GM23338 (cell line): ENCODE measurements at regions not wholly inside any gene's neighbourhood (a gene's known extent, or its start where the extent isn't known, plus 50 kb on each side); places are given as distances from the start of the nearest gene placed in this dataset.

Source experiments
- ATAC-seq: fragments of 200-7000 bp; cut with Tn5 transposase; 3 replicates; pipeline ENCODE4 v1.9.1; 2020
- DNase-seq: peaks from one replicate; pipeline ENCODE4 v3.0.0-alpha.2; 2015; ENCODE audit warnings: low spot score
- H2AFZ ChIP-seq: fragments of 200-600 bp; sonication (generic); 2 replicates; pipeline ENCODE4 v1.8.0; 2016; ENCODE audit warnings: antibody characterized with exemption, mild to moderate bottlenecking, moderate library complexity
- H3F3A ChIP-seq: fragments of 200-600 bp; sonication (generic); replicated peaks from 2 replicates; pipeline ENCODE4 v1.8.0; 2017; ENCODE audit warnings: antibody characterized with exemption, mixed run types, low read depth
- H3K27ac ChIP-seq: fragments of 200-600 bp; sonication (generic); 2 replicates; pipeline ENCODE4 v1.6.1; 2016; ENCODE audit warnings: low read depth
- H3K27me3 ChIP-seq: fragments of 200-600 bp; sonication (generic); 2 replicates; pipeline ENCODE4 v1.8.0; 2016; ENCODE audit warnings: mild to moderate bottlenecking, mixed run types, moderate library complexity; ENCODE audit not compliant: insufficient read depth
- H3K36me3 ChIP-seq: fragments of 200-600 bp; sonication (generic); 2 replicates; pipeline ENCODE4 v1.8.0; 2016; ENCODE audit warnings: mild to moderate bottlenecking; ENCODE audit not compliant: insufficient read depth
- H3K4me1 ChIP-seq: fragments of 200-600 bp; sonication (generic); 2 replicates; pipeline ENCODE4 v1.8.0; 2016; ENCODE audit warnings: mild to moderate bottlenecking, moderate library complexity; ENCODE audit not compliant: insufficient read depth
- H3K4me2 ChIP-seq: fragments of 200-600 bp; sonication (generic); 2 replicates; pipeline ENCODE4 v1.7.1; 2017; ENCODE audit warnings: mixed run types
- H3K4me3 ChIP-seq: fragments of 200-600 bp; sonication (generic); 2 replicates; pipeline ENCODE4 v1.6.1; 2016; ENCODE audit warnings: mixed run types
- H3K79me2 ChIP-seq: fragments of 200-600 bp; sonication (generic); replicated peaks from 2 replicates; pipeline ENCODE4 v1.8.0; 2017; ENCODE audit warnings: mild to moderate bottlenecking; ENCODE audit not compliant: insufficient read depth
- H3K9me2 ChIP-seq: fragments of 200-600 bp; sonication (generic); 2 replicates; pipeline ENCODE4 v1.8.0; 2017; ENCODE audit not compliant: insufficient read depth
- H4K20me1 ChIP-seq: fragments of 200-600 bp; sonication (generic); replicated peaks from 2 replicates; pipeline ENCODE4 v1.8.0; 2017; ENCODE audit warnings: mild to moderate bottlenecking; ENCODE audit not compliant: insufficient read depth
- H3K27ac Mint-ChIP-seq: 2 replicates; pipeline ENCODE4 v1.8.0; 2020; ENCODE audit warnings: inconsistent platforms, mild to moderate bottlenecking, moderate library complexity, mixed read lengths
- H3K27me3 Mint-ChIP-seq: 3 replicates; pipeline ENCODE4 v1.8.0; 2022; ENCODE audit warnings: low read depth, mild to moderate bottlenecking, moderate library complexity, mixed read lengths, inconsistent platforms; ENCODE audit not compliant: insufficient read depth, poor library complexity
- H3K36me3 Mint-ChIP-seq: 3 replicates; pipeline ENCODE4 v1.8.0; 2021; ENCODE audit warnings: low read depth, mild to moderate bottlenecking, inconsistent platforms, moderate library complexity, mixed read lengths
- H3K4me1 Mint-ChIP-seq: 3 replicates; pipeline ENCODE4 v1.8.0; 2020; ENCODE audit warnings: mild to moderate bottlenecking, inconsistent platforms, mixed read lengths
- H3K4me3 Mint-ChIP-seq: 3 replicates; pipeline ENCODE4 v1.8.0; 2021; ENCODE audit warnings: moderate library complexity, mild to moderate bottlenecking, inconsistent platforms, mixed read lengths
- H3K9me3 Mint-ChIP-seq: 3 replicates; pipeline ENCODE4 v1.8.0; 2020; ENCODE audit warnings: moderate library complexity, mild to moderate bottlenecking, inconsistent platforms, mixed read lengths
- CREB1 ChIP-seq: fragments of 250-450 bp; sonication (Bioruptor Pico); IDR thresholded peaks from 2 replicates; pipeline ENCODE4 v1.5.0; 2020; ENCODE audit warnings: low read depth, mild to moderate bottlenecking, moderate library complexity
- CTCF ChIP-seq, 2 experiments: fragments of 200-600 bp in 1 of 2; sonication (generic) in 1 of 2; conservative IDR thresholded peaks; 2 replicates each; pipeline versions ENCODE4 v1.5.1 to v1.6.1; 2016 to 2017; ENCODE audit warnings: antibody characterized with exemption in 2 of 2, low read depth in 2 of 2, mild to moderate bottlenecking in 2 of 2, moderate library complexity in 1 of 2
- ETS1 ChIP-seq: IDR thresholded peaks from 2 replicates; pipeline ENCODE4 v1.6.1; 2016; ENCODE audit warnings: antibody characterized with exemption
- EZH2 ChIP-seq: fragments of 200-600 bp; sonication (generic); IDR thresholded peaks from one replicate; pipeline ENCODE4 v1.8.0; 2017; ENCODE audit warnings: antibody characterized with exemption, mild to moderate bottlenecking, low read depth; ENCODE audit not compliant: unreplicated experiment
- EZH2phosphoT487 ChIP-seq: fragments of 200-600 bp; sonication (generic); IDR thresholded peaks from one replicate; pipeline ENCODE4 v1.8.1; 2018; ENCODE audit warnings: antibody characterized with exemption; ENCODE audit not compliant: unreplicated experiment
- JUNB ChIP-seq: IDR thresholded peaks from one replicate; pipeline ENCODE4 v1.6.1; 2016; ENCODE audit warnings: antibody characterized with exemption; ENCODE audit not compliant: unreplicated experiment
- NANOG ChIP-seq: IDR thresholded peaks from 2 replicates; pipeline ENCODE4 v1.6.1; 2016; ENCODE audit warnings: antibody characterized with exemption, borderline replicate concordance
- POLR2AphosphoS5 ChIP-seq: IDR thresholded peaks from 2 replicates; pipeline ENCODE4 v1.6.1; 2016; ENCODE audit warnings: antibody characterized with exemption, low read depth
- REST ChIP-seq: IDR thresholded peaks from one replicate; pipeline ENCODE4 v1.6.1; 2018; ENCODE audit warnings: antibody characterized with exemption; ENCODE audit not compliant: unreplicated experiment
- STAT1 ChIP-seq: IDR thresholded peaks from one replicate; pipeline ENCODE4 v1.6.1; 2016; ENCODE audit warnings: antibody characterized with exemption; ENCODE audit not compliant: unreplicated experiment
- ZNF114 ChIP-seq: fragments of 250-450 bp; sonication (Bioruptor Pico); IDR thresholded peaks from 2 replicates; pipeline ENCODE4 v1.5.0; 2020; ENCODE audit warnings: mild to moderate bottlenecking, moderate library complexity
- ZNF331 ChIP-seq: fragments of 250-450 bp; sonication (Bioruptor Pico); IDR thresholded peaks from 2 replicates; pipeline ENCODE4 v1.5.0; 2020; ENCODE audit warnings: low read depth, mild to moderate bottlenecking, moderate library complexity
- ZNF462 ChIP-seq: fragments of 250-450 bp; sonication (Bioruptor Pico); IDR thresholded peaks from 2 replicates; pipeline ENCODE4 v1.5.0; 2020; ENCODE audit warnings: mild to moderate bottlenecking, moderate library complexity

DNA sequence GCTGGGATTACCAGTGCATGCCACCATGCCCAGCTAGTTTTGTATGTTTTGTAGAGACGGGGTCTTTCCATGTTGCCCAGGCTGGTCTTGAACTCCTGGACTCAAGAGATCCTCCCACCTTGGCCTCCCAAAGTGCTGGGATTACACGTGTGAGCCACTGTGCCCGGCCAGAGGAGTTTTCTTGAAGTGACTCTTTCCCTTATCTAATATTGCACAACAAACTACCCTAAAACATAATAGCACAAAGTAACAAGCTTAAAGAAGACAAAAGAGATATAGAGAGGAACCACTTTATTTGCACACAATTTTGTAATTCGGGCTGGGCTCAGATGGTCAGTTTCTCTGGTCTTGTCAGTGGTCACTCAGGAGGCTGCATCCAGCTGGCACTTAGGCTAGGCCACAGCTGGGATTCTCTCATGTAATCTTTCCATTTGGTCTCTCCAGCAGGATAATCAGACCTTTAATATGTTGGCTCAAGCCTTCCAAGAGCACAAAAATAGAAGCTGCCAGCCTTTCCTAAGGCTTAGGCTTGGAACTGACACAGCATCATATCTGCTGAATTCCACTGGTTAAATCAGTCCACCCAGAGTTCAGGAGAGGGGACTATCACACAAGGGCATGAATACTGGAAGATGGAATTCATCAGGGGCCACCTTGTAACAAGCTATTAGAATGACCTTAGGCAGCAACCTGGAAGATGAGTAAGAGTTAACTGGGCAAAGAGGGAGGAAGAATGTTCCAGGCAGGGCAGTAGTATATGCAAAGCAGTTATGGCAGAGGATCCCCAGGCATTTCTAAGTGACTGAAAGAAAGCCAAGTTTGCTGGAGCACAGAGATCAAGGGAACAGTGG, 56.7 kb upstream of the PNRC1 start:
- no peaks in the 10 kb centered on the region for H3K79me2 ChIP-seq
- Mint-ChIP-seq H3K27me3 (peaks cover 5% of the 10 kb centered on the region), H3K4me1 (peaks cover 25% of the 10 kb centered on the region), H3K27ac (no peak overlapping the region), H3K9me3 (no peaks in the 10 kb centered on the region), H3K36me3 (no peaks in the 10 kb centered on the region), H3K4me3 (no peak overlapping the region)
- peaks cover 23% of the 10 kb centered on the region; the same call in 1 of the 2 replicates for H3K4me1 ChIP-seq
- no peak overlapping the region for H3K4me3 ChIP-seq
- no peaks in the 10 kb centered on the region for H4K20me1 ChIP-seq
- H3K36me3 ChIP-seq: no peaks in the 10 kb centered on the region
- H3F3A ChIP-seq: no peaks in the 10 kb centered on the region
- H3K27me3 ChIP-seq: no peaks in the 10 kb centered on the region
- DNase-seq: no peak
- H2AFZ ChIP-seq: no peak overlapping the region
- no peaks in the 10 kb centered on the region for H3K9me2 ChIP-seq
- H3K27ac ChIP-seq: no peak overlapping the region
- TF ChIP-seq ZNF462 (CRISPR knock-in tag) (no peak), EZH2phosphoT487 (no peak), CREB1 (no peak), NANOG (no peak), ZNF114 (no peak), ETS1 (no peak), POLR2AphosphoS5 (no peak), EZH2 (no peak), REST (no peak), ZNF331 (no peak), JUNB (no peak), STAT1 (no peak), CTCF (conservative IDR thresholded peaks at IDR 0.05; ENCODE audit: low read depth in 2 of 2) (no peak)
- no peak overlapping the region for H3K4me2 ChIP-seq
- ATAC-seq: no peak
